Ascending aorta (tissue), 2 donors: ENCODE measurements at regions not wholly inside any gene's neighbourhood (a gene's known extent, or its start where the extent isn't known, plus 50 kb on each side); places are given as distances from the start of the nearest gene placed in this dataset.

Experiments used
- DNase-seq, 2 donors: peaks; one replicate each; pipeline ENCODE4 v3.0.0-alpha.2; 2019; ENCODE audit warnings: low spot score in 2 of 2
- H3K27ac ChIP-seq, 2 donors: fragments of 200-600 bp; sonication (generic); one replicate each; pipeline ENCODE4 v1.5.1; 2016 to 2017; ENCODE audit warnings: mild to moderate bottlenecking in 1 of 2
- H3K27me3 ChIP-seq: fragments of 200-600 bp; sonication (generic); one replicate; pipeline ENCODE4 v1.5.1; 2017
- H3K36me3 ChIP-seq, 2 donors: fragments of 200-600 bp; sonication (generic); one replicate each; pipeline ENCODE4 v1.5.1; 2016
- H3K4me1 ChIP-seq, 2 donors: fragments of 200-600 bp; sonication (generic); one replicate each; pipeline ENCODE4 v1.5.1; 2016 to 2017; ENCODE audit warnings: mild to moderate bottlenecking in 1 of 2
- H3K4me3 ChIP-seq, 2 donors: fragments of 200-600 bp; sonication (generic); one replicate each; pipeline ENCODE4 v1.5.1; 2016 to 2017; ENCODE audit warnings: mild to moderate bottlenecking in 1 of 2
- H3K9me3 ChIP-seq, 2 donors: fragments of 200-600 bp; sonication (generic); one replicate each; pipeline ENCODE4 v1.5.1; 2016
- CTCF ChIP-seq, 3 experiments: fragments of 200-600 bp in 2 of 3; fragments of 450-650 bp in 1 of 3; sonication (generic) in 2 of 3; IDR thresholded peaks; one replicate each; pipeline ENCODE4 v1.5.1; 2016 to 2019; ENCODE audit warnings: antibody characterized with exemption in 3 of 3, mild to moderate bottlenecking in 1 of 3, moderate library complexity in 1 of 3
- intact Hi-C: fragments of 100-400 bp; cut with DNase I; formaldehyde crosslinking; loops from one replicate; pipeline ENCODE4 v1.15.1; 2023

- no peaks in the 10 kb centered on the region for H3K27me3 ChIP-seq
- TF ChIP-seq CTCF (IDR thresholded peaks at IDR 0.05) = no peak
- H3K27ac ChIP-seq = no peak overlapping the region
- no peak for DNase-seq
- no peaks in the 10 kb centered on the region for H3K9me3 ChIP-seq
- intact Hi-C loops = no loop called here
- H3K36me3 ChIP-seq = no peaks in the 10 kb centered on the region
- no peaks in the 10 kb centered on the region for H3K4me1 ChIP-seq
- no peak overlapping the region for H3K4me3 ChIP-seq
Observed at GRCh38 chr2:118249531-118249930, 161.3 kb downstream of the INSIG2 start.

- H3K27ac ChIP-seq = no peak overlapping the region
- H3K9me3 ChIP-seq = no peaks in the 10 kb centered on the region
- intact Hi-C loops = no loop called here
- H3K27me3 ChIP-seq = no peaks in the 10 kb centered on the region
- TF ChIP-seq CTCF (IDR thresholded peaks at IDR 0.05) = no peak
- H3K4me1 ChIP-seq = no peaks in the 10 kb centered on the region
- DNase-seq = no peak
- no peak overlapping the region for H3K4me3 ChIP-seq
- H3K36me3 ChIP-seq = no peaks in the 10 kb centered on the region
Observed at GRCh38 chr2:118246726-118247125, 158.5 kb downstream of the INSIG2 start.

- TF ChIP-seq CTCF (IDR thresholded peaks at IDR 0.05) = no peak
- DNase-seq = no peak
- Histone ChIP-seq H3K4me1 (no peaks in the 10 kb centered on the region), H3K9me3 (no peaks in the 10 kb centered on the region), H3K36me3 (no peaks in the 10 kb centered on the region), H3K4me3 (no peak overlapping the region), H3K27me3 (no peaks in the 10 kb centered on the region), H3K27ac (no peak overlapping the region)
- intact Hi-C loops = no loop called here
Observed at GRCh38 chr2:118246079-118246478, 157.8 kb downstream of the INSIG2 start.

GRCh38 chr2:118244686-118245085 lies 156.4 kb downstream of the INSIG2 start:
- no peaks in the 10 kb centered on the region for H3K36me3 ChIP-seq
- no peak for TF ChIP-seq CTCF (IDR thresholded peaks at IDR 0.05)
- intact Hi-C loops = no loop called here

GRCh38 chr2:118243031-118243430 lies 154.8 kb downstream of the INSIG2 start:
- H3K27me3 ChIP-seq = no peaks in the 10 kb centered on the region
- H3K4me3 ChIP-seq = no peak overlapping the region
- H3K4me1 ChIP-seq = no peaks in the 10 kb centered on the region
- intact Hi-C loops = no loop called here
- H3K9me3 ChIP-seq = no peaks in the 10 kb centered on the region
- H3K36me3 ChIP-seq = no peaks in the 10 kb centered on the region
- TF ChIP-seq CTCF (IDR thresholded peaks at IDR 0.05) = no peak
- DNase-seq = no peak
- H3K27ac ChIP-seq = no peak overlapping the region

More at GRCh38 chr2:118244686-118245085, 156.4 kb downstream of the INSIG2 start:
- Histone ChIP-seq H3K4me1 (no peaks in the 10 kb centered on the region), H3K27me3 (no peaks in the 10 kb centered on the region), H3K27ac (no peak overlapping the region), H3K9me3 (no peaks in the 10 kb centered on the region), H3K4me3 (no peak overlapping the region)
- DNase-seq = no peak

GRCh38 chr2:118242216-118242615 lies 153.9 kb downstream of the INSIG2 start:
- no peak overlapping the region for H3K4me3 ChIP-seq
- no peaks in the 10 kb centered on the region for H3K9me3 ChIP-seq
- no peak for DNase-seq
- no peak overlapping the region for H3K27ac ChIP-seq
- intact Hi-C loops = no loop called here
- H3K36me3 ChIP-seq = no peaks in the 10 kb centered on the region
- H3K27me3 ChIP-seq = no peaks in the 10 kb centered on the region
- TF ChIP-seq CTCF (IDR thresholded peaks at IDR 0.05) = no peak
- H3K4me1 ChIP-seq = no peaks in the 10 kb centered on the region
